Hepatocyte (in vitro differentiated cells): ENCODE measurements at regions not wholly inside any gene's neighbourhood (a gene's known extent, or its start where the extent isn't known, plus 50 kb on each side); places are given as distances from the start of the nearest gene placed in this dataset.
A peak's percentile ranks its signal among the peaks of the same experiment; 100 is the strongest.

ENCODE experiments used
- DNase-seq: peaks from one replicate; pipeline ENCODE4 v3.0.0-alpha.2; 2016; ENCODE audit warnings: low spot score
- H2AFZ ChIP-seq: fragments of 200-600 bp; sonication (generic); 2 replicates; pipeline ENCODE4 v1.6.0; 2016; ENCODE audit warnings: antibody characterized with exemption, mild to moderate bottlenecking
- H3K27ac ChIP-seq: fragments of 200-600 bp; sonication (generic); 2 replicates; pipeline ENCODE4 v1.5.1; 2016; ENCODE audit warnings: mild to moderate bottlenecking
- H3K27me3 ChIP-seq: fragments of 200-600 bp; sonication (generic); 2 replicates; pipeline ENCODE4 v1.6.1; 2016
- H3K36me3 ChIP-seq: fragments of 200-600 bp; sonication (generic); replicated peaks from 2 replicates; pipeline ENCODE4 v1.5.1; 2016; ENCODE audit warnings: low read depth; ENCODE audit not compliant: insufficient read depth
- H3K4me1 ChIP-seq: fragments of 200-600 bp; sonication (generic); 2 replicates; pipeline ENCODE4 v1.5.1; 2016; ENCODE audit warnings: mild to moderate bottlenecking, moderate library complexity; ENCODE audit not compliant: insufficient read depth
- H3K4me2 ChIP-seq: fragments of 200-600 bp; sonication (generic); 2 replicates; pipeline ENCODE4 v1.6.0; 2016
- H3K4me3 ChIP-seq: fragments of 200-600 bp; sonication (generic); 2 replicates; pipeline ENCODE4 v1.5.1; 2016; ENCODE audit warnings: mild to moderate bottlenecking
- H3K79me2 ChIP-seq: fragments of 200-600 bp; sonication (generic); 2 replicates; pipeline ENCODE4 v1.6.0; 2017; ENCODE audit warnings: mild to moderate bottlenecking
- H3K9me2 ChIP-seq: fragments of 200-600 bp; sonication (generic); replicated peaks from 2 replicates; pipeline ENCODE4 v1.6.0; 2017; ENCODE audit warnings: mild to moderate bottlenecking; ENCODE audit not compliant: insufficient read depth
- H3K9me3 ChIP-seq: fragments of 200-600 bp; sonication (generic); 2 replicates; pipeline ENCODE4 v1.5.1; 2016; ENCODE audit warnings: low read depth, mild to moderate bottlenecking
- H4K20me1 ChIP-seq: fragments of 200-600 bp; sonication (generic); 2 replicates; pipeline ENCODE4 v1.6.0; 2016; ENCODE audit warnings: mild to moderate bottlenecking; ENCODE audit not compliant: insufficient read depth, poor library complexity, severe bottlenecking
- CTCF ChIP-seq: fragments of 200-600 bp; sonication (generic); IDR thresholded peaks from 2 replicates; pipeline ENCODE4 v1.5.1; 2016; ENCODE audit warnings: antibody characterized with exemption, mild to moderate bottlenecking; ENCODE audit not compliant: poor library complexity
- EZH2 ChIP-seq: fragments of 200-600 bp; sonication (generic); IDR thresholded peaks from 2 replicates; pipeline ENCODE4 v1.6.1; 2016; ENCODE audit warnings: antibody characterized with exemption, mild to moderate bottlenecking, borderline replicate concordance
- EZH2phosphoT487 ChIP-seq: fragments of 200-600 bp; sonication (generic); IDR thresholded peaks from one replicate; pipeline ENCODE4 v1.6.1; 2018; ENCODE audit warnings: antibody characterized with exemption, mild to moderate bottlenecking, low read depth, moderate library complexity; ENCODE audit not compliant: unreplicated experiment, severe bottlenecking
- WGBS: methylation state at CpG from one replicate; pipeline ENCODE4 v1.1.6; 2016; ENCODE audit warnings: low lambda C conversion rate; ENCODE audit errors: missing lambda C conversion rate; 5-methylcytosine and 5-hydroxymethylcytosine counted together

GRCh38 chr9:107177243-107177839 lies 105.7 kb upstream of the RAD23B start:
- Histone ChIP-seq H3K36me3 (no peaks in the 10 kb centered on the region), H3K79me2 (no peaks in the 10 kb centered on the region), H3K4me1 (peaks cover 22% of the 10 kb centered on the region), H3K4me3 (no peak overlapping the region), H3K27me3 (no peaks in the 10 kb centered on the region), H3K4me2 (peak overlapping the region; percentile 11), H4K20me1 (no peaks in the 10 kb centered on the region), H3K9me2 (no peaks in the 10 kb centered on the region), H3K27ac (peak overlapping the region; percentile 53), H2AFZ (no peak overlapping the region), H3K9me3 (no peaks in the 10 kb centered on the region)
- TF ChIP-seq EZH2phosphoT487 (no peak), CTCF (no peak), EZH2 (no peak)
- WGBS: 85% methylated on average over 6 of the region's 7 CpGs
- no peak for DNase-seq

GRCh38 chr9:107177857-107178256 lies 105.2 kb upstream of the RAD23B start:
- Histone ChIP-seq H3K4me3 (no peak overlapping the region), H3K4me2 (no peak overlapping the region), H3K36me3 (no peaks in the 10 kb centered on the region), H3K27me3 (no peaks in the 10 kb centered on the region), H4K20me1 (no peaks in the 10 kb centered on the region), H3K79me2 (no peaks in the 10 kb centered on the region), H3K4me1 (peaks cover 22% of the 10 kb centered on the region), H3K9me3 (peaks cover under 1% of the 10 kb centered on the region), H3K9me2 (no peaks in the 10 kb centered on the region), H2AFZ (no peak overlapping the region), H3K27ac (peak overlapping the region; percentile 53)
- no peak for DNase-seq
- TF ChIP-seq EZH2phosphoT487 (no peak), EZH2 (no peak), CTCF (no peak)
- WGBS: 86% methylated on average over 5 of the region's 5 CpGs

GRCh38 chr9:107178293-107178692 lies 104.8 kb upstream of the RAD23B start:
- no peaks in the 10 kb centered on the region for H3K79me2 ChIP-seq
- H3K27me3 ChIP-seq: no peaks in the 10 kb centered on the region
- no peak overlapping the region for H3K4me3 ChIP-seq
- no peak overlapping the region for H2AFZ ChIP-seq
- no peak for DNase-seq
- WGBS: 68% methylated on average over 3 of the region's 3 CpGs
- TF ChIP-seq EZH2 (no peak), EZH2phosphoT487 (no peak), CTCF (no peak)
- peaks cover 22% of the 10 kb centered on the region for H3K4me1 ChIP-seq
- no peaks in the 10 kb centered on the region for H3K9me2 ChIP-seq
- H3K27ac ChIP-seq: peak overlapping the region; percentile 53
- peaks cover 5% of the 10 kb centered on the region for H3K9me3 ChIP-seq
- H3K4me2 ChIP-seq: no peak overlapping the region
- H4K20me1 ChIP-seq: no peaks in the 10 kb centered on the region
- H3K36me3 ChIP-seq: no peaks in the 10 kb centered on the region

- H3K9me3 ChIP-seq: peaks cover 5% of the 10 kb centered on the region
- no peak overlapping the region for H2AFZ ChIP-seq
- no peak overlapping the region for H3K4me3 ChIP-seq
- H4K20me1 ChIP-seq: no peaks in the 10 kb centered on the region
- peaks cover 16% of the 10 kb centered on the region for H3K4me1 ChIP-seq
- TF ChIP-seq CTCF (no peak), EZH2phosphoT487 (no peak), EZH2 (no peak)
- no peak overlapping the region for H3K27ac ChIP-seq
- H3K4me2 ChIP-seq: no peak overlapping the region
- H3K79me2 ChIP-seq: no peaks in the 10 kb centered on the region
- no peaks in the 10 kb centered on the region for H3K9me2 ChIP-seq
- H3K27me3 ChIP-seq: no peaks in the 10 kb centered on the region
- no peak for DNase-seq
- H3K36me3 ChIP-seq: no peaks in the 10 kb centered on the region
- 64% methylated on average over 1 of the region's 1 CpG for whole genome bisulfite sequencing
These were observed 102.9 kb upstream of the RAD23B start for GRCh38 chr9:107180206-107180605.
